ENCODE measurements at regions not wholly inside any gene's neighbourhood (a gene's known extent, or its start where the extent isn't known, plus 50 kb on each side); places are given as distances from the start of the nearest gene placed in this dataset.

DNA sequence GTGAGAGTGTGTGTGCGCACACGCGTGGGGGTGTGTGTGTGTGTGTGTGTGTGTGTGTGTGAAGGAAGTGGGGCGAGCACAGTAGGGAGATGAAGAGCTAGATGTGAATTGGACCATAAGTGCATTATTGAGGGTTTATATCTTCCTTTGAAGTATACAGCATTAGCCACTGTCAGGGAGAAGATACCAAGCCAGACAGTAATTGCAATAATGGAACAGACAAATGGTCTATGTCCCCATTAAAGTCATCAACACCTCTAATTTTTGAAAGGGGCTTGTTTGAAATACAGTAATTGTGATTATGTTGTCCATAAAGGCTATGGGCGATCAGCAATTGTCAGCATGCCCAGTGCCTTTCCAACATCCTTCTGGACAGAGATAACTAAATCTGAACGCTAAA, 429.2 kb upstream of the NR2F2 start:
- no peak for DNase-seq

GRCh38 chr15:95902606-95903005, 427.9 kb upstream of the NR2F2 start:
- DNase-seq = no peak

DNA sequence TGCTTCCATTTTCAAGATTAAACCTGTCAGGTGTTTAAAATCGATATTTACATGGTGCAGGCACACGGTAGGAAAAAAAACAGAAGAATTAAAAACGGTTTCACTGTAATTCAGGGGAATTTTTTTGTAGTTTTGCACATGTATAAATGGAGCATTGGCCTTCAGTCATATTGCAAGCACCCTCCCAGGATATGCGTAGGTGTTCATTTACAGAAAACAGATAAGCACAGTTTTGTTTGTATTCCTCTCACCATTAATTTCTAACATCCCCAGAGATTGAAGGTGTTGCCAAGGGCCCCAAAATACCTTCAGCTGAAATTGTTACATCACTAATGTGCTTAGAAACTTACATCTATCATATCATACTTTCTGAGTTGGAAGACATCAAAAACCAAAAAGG, 427.1 kb upstream of the NR2F2 start:
- DNase-seq = no peak

DNA sequence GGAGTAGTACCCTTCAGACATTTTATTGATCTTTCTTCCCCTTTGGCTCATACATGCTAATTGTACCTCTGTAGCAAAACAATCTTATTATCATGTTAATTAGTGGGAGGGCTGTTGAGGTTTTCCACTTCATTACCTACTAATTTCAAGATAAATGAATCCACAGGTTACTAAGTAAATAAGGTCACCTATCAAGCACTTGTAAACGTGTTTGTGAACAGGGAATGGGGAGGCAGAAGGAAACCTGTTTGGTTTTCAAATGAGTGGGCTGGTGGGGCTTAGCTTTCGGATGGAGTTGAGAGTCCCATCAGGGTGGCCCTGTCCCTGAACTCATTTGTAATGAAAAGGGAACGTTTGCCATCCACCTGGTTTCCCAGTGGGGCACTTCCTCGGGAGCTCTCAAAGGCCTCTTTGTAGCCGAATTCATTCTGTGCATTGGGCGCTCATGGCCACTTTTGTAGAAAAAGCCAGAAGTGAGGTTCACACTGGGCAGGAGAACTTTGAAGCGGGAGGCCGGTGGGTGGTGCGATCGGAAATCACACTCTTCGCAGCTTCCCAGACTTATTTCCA, 419.8 kb upstream of the NR2F2 start:
- DNase-seq = no peak

- DNase-seq = no peak
These were observed 418.8 kb upstream of the NR2F2 start for GRCh38 chr15:95911570-95912279.

DNA sequence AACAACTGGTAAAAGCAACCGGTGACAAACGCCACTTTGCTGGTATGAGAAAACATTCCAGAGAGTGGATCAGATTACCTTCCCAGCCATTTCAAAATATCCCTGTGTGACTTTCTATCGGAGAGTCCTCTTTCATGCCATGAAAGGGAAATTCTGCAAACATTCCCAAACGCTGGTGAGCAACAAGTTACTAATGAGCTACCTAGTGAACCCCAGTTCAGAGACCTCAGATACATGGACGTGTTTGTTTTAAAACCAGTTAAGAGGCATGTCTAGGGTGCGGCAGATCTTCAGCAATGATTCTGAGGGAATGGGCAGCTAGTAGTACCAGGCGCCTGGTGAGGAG, 418.2 kb upstream of the NR2F2 start:
- DNase-seq = no peak

DNA sequence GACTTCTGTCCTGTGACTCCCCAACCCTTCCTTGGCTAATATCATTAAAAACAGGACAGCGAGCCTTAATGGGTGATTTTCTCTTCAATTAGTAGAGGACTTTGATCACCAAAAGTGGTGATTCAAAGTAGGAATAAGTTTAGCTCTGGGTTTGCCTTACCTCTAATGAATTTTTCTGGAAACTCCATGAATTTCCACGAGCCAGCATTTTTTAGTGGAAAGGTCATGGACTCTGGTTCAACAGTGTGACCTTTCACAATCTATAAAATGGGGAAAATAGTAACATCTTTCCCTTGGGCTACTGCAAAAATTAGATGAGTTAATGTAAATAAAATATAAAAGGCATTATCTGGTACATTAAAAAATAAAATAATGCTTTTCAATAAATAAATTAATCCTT, 417.8 kb upstream of the NR2F2 start:
- DNase-seq = no peak

DNA sequence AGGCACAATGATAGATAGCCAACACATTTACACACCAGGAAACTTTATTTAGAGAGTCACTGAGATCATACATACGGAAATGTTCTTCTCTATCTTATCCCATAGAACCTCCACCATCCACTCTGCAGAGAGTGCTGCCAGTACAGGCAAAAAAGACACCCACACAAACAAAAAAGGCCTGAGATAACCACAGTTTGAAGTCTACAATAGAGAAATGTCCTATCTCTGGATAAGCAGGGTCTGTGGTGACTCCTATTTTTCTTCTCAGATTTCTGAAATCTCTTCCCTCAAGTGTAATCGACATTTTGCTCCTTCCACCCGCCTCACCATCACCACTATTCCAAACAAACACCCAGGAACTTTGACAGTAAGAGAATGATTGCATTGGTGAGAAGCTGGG, 413.9 kb upstream of the NR2F2 start:
- no peak for DNase-seq

DNA sequence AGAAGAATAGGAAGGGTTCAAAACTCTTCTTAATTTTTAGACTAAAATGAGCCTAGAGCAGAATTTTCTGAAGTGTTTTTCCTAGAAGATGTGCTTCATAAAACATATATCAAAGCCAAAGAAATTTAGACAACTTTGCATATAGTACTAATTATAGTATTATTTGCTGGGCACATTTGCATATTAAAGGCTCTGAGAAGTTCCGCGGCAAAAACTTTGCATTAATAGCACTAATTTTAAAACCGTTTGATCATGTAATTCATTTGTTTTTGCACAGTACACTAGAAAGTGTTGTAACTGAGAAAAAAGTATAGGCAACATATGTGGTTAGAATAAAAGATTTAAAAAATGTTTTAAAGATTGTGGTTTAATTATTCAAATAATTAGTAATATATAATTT, 412.0 kb upstream of the NR2F2 start:
- DNase-seq = no peak

- no peak for DNase-seq
These were observed 411.0 kb upstream of the NR2F2 start for GRCh38 chr15:95919460-95919859.

DNA sequence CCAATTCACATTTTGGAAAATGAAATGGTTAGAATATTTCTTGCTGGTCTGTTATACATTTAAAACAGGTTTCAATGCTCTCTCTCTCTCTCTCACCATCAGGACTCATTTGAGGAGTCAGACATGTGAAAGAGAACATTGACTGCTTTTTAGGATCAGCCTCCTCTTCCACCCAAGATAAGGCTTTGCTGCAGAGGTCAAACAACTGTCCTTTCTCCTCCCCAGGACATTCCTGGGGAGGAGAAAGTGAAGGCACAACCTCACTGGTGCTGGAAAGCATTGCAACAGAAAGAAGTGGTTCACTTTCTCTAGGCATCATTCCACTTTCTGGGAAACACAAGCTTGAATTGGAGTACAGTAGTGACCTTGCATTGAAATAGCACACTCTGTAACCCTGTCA, 409.1 kb upstream of the NR2F2 start:
- DNase-seq = no peak

DNA sequence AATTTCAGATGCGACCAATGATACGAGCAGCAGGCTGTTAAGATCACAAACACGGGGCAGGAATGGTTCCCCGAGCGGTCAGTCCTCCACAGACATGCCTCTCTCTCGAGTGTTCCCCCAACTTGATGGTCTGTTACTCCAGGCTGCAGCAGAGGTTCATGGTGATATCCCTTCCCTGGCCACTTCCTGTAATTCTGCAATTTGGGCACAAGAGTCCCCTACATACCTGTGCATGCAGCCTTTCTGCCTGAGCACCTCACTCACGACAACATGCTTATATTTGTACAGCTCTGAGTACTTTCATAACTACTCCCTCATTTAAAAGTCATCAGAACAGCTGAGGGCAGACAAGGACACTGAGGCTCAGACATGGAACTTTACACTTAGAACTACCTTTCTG, 408.1 kb upstream of the NR2F2 start:
- DNase-seq = no peak

DNA sequence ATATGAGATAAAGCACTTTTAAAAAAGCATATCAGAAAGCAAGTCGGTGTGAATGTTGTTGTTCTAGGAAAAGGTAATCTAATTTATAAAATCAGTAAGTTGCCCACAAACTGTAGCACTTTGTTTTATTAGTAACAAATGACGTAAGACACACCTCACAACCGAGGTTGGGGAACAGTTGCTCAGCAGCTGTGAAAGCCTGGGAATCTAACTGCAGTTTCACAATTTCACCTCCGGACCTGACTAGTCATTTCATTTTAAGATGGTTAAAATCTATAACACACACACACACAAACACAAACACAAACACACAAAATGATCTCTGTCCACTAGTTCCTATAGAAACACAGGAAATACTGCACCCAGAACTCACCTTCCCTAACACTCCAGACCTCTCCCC, 406.7 kb upstream of the NR2F2 start:
- DNase-seq = no peak

DNA sequence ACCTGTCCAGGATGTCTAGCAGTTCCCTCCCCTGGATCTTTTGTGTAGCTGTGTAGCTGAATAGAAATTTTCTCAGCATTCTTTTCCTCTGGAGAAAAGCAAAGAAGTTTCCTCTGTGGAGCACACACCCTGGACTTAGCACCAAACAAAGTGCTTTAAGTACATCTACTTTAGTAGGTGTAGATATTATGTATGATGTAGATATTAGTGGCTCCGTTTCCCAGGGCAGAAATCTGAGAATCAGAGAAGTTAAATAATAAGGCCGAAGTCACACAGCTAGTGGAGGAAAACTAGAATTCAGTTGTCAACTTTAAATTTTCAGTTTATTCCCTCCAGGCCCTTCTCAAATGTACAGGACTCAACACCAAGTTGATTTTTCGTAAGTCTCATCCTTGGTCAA, 401.7 kb upstream of the NR2F2 start:
- no peak for DNase-seq

DNA sequence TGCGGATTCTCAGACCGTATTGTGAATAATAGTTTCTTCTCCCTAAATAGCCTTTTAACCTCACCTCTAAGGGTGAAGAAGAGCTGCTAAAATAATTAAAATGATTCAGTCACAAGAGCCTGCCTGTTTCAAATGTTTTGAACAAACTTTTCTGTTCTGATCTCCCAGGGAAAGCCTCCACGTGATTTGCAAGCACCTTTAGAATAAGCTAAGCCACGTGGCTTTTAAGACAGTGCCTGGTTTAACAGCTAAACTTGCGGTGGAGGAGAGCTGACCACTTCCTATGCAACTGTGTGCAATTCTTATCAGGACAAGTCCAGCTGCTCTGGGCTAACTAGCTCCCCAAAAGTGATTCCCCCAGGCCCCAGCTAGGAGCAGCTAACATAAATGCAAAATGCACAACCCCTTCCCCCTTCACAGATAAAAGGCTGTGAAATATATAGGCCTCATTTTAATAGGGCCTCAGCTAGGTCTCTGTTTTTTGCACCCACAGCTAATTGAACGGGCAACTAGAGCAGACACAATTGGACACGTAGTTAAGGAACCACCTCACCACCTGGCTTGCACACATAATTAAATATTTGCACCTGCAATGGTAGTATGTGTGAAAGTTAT, 401.2 kb upstream of the NR2F2 start:
- no peak for DNase-seq

DNA sequence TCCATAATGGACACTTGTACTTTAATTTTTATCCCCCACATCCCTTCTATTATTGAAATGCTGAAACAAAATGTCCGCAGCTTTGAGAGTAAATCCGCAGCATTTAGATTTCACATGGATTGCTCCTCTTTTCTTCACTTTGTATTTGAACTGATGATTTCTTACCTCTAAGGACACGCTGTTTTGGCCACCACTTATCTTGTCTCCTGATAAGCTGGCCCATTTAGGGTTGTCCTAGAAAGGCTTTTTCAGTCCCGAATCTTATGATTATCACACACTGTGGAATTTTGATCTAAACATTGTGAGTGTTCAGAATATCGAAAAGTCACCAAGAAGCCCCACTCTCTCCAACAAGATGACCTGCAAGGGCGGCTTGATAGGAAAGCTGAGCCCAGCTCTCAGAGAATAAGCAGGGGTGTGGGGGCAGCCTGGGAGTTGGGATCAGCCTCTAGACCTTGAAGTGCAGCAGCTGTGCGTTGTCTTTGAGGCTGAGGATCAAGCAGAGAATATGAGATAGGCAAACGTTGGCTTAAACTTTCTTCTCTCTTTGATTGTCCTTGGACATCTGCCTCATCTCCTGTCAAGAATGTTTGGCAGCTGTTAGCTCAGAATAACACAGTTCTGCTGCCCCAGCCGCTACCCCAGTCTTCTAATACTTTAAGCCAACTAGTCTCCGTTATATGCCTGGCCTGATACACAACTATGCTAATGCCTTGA, 399.7 kb upstream of the NR2F2 start:
- DNase-seq = no peak

GRCh38 chr15:95931619-95932018, 398.9 kb upstream of the NR2F2 start:
- no peak for DNase-seq

GRCh38 chr15:95932141-95932540, 398.4 kb upstream of the NR2F2 start:
- no peak for DNase-seq

- DNase-seq = no peak
These were observed 397.8 kb upstream of the NR2F2 start for GRCh38 chr15:95932676-95933075.

DNA sequence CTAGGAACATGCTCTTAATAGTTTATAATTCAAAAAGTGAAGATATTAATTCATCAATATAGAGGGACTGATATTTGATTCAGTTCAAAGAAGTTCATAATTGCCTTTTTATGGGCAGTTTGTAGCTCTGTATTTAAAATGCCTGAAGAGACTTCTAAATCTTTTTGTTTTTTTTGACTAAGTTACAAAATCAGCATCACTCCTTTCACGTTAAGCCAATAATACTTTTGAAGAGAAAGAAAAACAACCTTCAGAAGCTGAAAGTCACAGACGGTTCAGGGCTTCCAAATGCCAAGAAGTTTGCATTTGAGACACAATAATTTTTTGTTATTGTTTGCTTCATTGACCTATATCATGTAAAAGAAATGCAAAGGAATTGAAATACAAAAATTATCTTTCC, 394.6 kb upstream of the NR2F2 start:
- no peak for DNase-seq

DNA sequence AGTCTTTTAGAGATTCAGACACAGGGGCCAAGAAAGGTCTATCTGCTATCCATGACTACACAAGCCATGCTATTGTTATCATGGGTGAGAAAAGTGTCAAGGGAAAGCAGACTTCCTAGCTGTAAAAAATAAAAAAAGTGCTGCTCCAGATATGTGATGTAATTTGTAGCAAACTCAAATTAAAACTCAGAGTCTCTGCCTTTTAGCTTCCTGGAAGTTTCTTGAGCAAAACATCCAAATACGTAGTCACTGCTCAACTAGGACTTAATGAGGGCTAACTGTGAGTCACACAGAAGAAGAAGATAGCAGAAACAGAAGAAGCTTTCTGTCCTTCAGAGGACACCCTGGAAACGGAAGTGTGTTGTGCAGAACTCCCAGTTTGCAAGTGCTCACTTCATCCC, 393.4 kb upstream of the NR2F2 start:
- no peak for DNase-seq

- no peak for DNase-seq
These were observed 390.0 kb upstream of the NR2F2 start for GRCh38 chr15:95940431-95940985.

GRCh38 chr15:95944193-95944592, 386.3 kb upstream of the NR2F2 start:
- DNase-seq = no peak

GRCh38 chr15:95944661-95945255, 385.7 kb upstream of the NR2F2 start:
- no peak for DNase-seq
